DOHH2 (cell line): ENCODE measurements at regions not wholly inside any gene's neighbourhood (a gene's known extent, or its start where the extent isn't known, plus 50 kb on each side); places are given as distances from the start of the nearest gene placed in this dataset.

Source experiments
- EZH2phosphoT487 ChIP-seq: fragments of 200-600 bp; sonication (generic); IDR thresholded peaks from 2 replicates; pipeline ENCODE4 v1.6.1; 2017; ENCODE audit warnings: borderline replicate concordance, mild to moderate bottlenecking, antibody characterized with exemption, low read length, moderate library complexity, mixed read lengths
- TF ChIP-seq, protein P1 (sequence below): fragments of 200-600 bp; sonication (generic); IDR thresholded peaks from one replicate; pipeline ENCODE4 v1.5.1; 2014; ENCODE audit warnings: antibody characterized with exemption, mild to moderate bottlenecking, low read depth, low read length; ENCODE audit not compliant: poor library complexity, severe bottlenecking

DNA sequence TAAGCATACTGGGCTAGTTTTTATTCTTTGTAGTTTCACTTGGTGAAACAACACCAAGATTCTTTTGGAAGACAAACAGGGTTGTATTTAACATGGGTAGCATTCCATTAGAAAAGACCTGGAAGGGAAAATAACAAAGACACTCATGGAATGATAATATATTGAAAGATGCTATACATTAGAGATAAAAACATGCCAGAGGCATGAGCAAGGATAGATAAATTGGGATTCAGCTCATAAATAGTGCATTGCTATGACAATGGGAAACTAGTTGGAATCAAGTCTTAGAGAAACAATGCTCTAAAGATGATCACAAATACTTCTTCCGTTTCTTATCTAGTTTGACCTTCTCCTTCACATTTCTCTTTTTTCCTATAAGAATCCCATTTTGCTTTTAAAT lies 677.4 kb downstream of the ZNF385D start:
- TF ChIP-seq, protein P1, sequence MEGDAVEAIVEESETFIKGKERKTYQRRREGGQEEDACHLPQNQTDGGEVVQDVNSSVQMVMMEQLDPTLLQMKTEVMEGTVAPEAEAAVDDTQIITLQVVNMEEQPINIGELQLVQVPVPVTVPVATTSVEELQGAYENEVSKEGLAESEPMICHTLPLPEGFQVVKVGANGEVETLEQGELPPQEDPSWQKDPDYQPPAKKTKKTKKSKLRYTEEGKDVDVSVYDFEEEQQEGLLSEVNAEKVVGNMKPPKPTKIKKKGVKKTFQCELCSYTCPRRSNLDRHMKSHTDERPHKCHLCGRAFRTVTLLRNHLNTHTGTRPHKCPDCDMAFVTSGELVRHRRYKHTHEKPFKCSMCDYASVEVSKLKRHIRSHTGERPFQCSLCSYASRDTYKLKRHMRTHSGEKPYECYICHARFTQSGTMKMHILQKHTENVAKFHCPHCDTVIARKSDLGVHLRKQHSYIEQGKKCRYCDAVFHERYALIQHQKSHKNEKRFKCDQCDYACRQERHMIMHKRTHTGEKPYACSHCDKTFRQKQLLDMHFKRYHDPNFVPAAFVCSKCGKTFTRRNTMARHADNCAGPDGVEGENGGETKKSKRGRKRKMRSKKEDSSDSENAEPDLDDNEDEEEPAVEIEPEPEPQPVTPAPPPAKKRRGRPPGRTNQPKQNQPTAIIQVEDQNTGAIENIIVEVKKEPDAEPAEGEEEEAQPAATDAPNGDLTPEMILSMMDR, result no peak
- no peak for TF ChIP-seq EZH2phosphoT487
